ENCODE measurements at regions not wholly inside any gene's neighbourhood (a gene's known extent, or its start where the extent isn't known, plus 50 kb on each side); places are given as distances from the start of the nearest gene placed in this dataset.

DNA sequence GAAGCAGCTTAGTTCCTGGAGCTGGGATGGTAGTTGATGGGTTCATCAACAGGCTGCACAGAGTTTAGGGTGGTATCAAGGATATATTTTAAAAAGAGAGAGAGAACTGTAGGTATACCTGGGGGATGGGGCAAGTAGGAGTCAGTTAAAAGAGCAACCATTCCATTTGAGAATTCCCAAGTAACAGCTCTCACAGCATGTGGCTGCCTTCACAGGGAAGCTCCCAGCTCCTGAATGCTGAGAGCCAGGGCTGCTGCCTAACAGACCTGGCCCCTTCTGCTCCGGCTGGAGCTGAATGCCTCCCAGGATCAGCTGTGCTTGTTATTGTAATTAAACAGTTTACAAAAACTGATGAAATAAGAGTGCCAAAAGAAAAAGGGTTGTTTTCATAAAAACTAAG is 58.8 kb upstream of the GPR26 start:
- H3K27me3 ChIP-seq (ENCODE audit: insufficient read depth, poor library complexity, severe bottlenecking), result no peaks in the 10 kb centered on the region
- H3K4me3 ChIP-seq (replicated peaks; ENCODE audit: insufficient read depth, low read length), result no peak overlapping the region
- TF ChIP-seq SPI1 (IDR thresholded peaks at IDR 0.05; ENCODE audit: borderline replicate concordance, low read depth) (no peak), GABPA (IDR thresholded peaks at IDR 0.05; ENCODE audit: low read depth) (no peak), POLR2AphosphoS5 (IDR thresholded peaks at IDR 0.05; ENCODE audit: low read depth) (no peak)
- TF ChIP-seq, protein P1, sequence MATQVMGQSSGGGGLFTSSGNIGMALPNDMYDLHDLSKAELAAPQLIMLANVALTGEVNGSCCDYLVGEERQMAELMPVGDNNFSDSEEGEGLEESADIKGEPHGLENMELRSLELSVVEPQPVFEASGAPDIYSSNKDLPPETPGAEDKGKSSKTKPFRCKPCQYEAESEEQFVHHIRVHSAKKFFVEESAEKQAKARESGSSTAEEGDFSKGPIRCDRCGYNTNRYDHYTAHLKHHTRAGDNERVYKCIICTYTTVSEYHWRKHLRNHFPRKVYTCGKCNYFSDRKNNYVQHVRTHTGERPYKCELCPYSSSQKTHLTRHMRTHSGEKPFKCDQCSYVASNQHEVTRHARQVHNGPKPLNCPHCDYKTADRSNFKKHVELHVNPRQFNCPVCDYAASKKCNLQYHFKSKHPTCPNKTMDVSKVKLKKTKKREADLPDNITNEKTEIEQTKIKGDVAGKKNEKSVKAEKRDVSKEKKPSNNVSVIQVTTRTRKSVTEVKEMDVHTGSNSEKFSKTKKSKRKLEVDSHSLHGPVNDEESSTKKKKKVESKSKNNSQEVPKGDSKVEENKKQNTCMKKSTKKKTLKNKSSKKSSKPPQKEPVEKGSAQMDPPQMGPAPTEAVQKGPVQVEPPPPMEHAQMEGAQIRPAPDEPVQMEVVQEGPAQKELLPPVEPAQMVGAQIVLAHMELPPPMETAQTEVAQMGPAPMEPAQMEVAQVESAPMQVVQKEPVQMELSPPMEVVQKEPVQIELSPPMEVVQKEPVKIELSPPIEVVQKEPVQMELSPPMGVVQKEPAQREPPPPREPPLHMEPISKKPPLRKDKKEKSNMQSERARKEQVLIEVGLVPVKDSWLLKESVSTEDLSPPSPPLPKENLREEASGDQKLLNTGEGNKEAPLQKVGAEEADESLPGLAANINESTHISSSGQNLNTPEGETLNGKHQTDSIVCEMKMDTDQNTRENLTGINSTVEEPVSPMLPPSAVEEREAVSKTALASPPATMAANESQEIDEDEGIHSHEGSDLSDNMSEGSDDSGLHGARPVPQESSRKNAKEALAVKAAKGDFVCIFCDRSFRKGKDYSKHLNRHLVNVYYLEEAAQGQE (IDR thresholded peaks at IDR 0.05; ENCODE audit: insufficient replicate concordance, low read depth), result no peak
- TF ChIP-seq, protein P2, sequence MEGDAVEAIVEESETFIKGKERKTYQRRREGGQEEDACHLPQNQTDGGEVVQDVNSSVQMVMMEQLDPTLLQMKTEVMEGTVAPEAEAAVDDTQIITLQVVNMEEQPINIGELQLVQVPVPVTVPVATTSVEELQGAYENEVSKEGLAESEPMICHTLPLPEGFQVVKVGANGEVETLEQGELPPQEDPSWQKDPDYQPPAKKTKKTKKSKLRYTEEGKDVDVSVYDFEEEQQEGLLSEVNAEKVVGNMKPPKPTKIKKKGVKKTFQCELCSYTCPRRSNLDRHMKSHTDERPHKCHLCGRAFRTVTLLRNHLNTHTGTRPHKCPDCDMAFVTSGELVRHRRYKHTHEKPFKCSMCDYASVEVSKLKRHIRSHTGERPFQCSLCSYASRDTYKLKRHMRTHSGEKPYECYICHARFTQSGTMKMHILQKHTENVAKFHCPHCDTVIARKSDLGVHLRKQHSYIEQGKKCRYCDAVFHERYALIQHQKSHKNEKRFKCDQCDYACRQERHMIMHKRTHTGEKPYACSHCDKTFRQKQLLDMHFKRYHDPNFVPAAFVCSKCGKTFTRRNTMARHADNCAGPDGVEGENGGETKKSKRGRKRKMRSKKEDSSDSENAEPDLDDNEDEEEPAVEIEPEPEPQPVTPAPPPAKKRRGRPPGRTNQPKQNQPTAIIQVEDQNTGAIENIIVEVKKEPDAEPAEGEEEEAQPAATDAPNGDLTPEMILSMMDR (IDR thresholded peaks at IDR 0.05; ENCODE audit: insufficient read depth, low read length), result no peak
- no peak for DNase-seq (ENCODE audit: low read depth in 1 of 2, low spot score in 1 of 2)
- H3K27ac ChIP-seq (replicated peaks), result no peak overlapping the region

DNA sequence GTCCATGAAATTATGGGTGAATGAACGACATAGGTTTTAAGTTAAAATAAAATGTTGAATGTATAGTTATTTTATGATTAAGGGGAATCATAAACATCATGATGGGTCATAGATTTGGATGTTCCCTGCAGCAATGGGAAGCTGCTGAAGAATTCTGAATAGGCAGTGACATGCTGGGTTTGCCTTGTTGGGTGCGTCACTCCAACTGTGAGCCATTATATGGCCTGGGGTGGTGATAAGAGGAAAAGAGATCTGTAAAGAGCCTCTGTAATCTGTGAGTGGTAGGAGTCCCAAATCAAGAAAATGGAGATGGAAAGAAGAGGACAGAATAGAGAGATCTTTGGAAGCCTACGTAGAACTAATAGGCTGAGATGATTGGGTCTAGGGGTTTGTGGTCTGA is 58.1 kb upstream of the GPR26 start:
- TF ChIP-seq, protein P1 (IDR thresholded peaks at IDR 0.05; ENCODE audit: insufficient replicate concordance, low read depth), result no peak
- TF ChIP-seq POLR2AphosphoS5 (IDR thresholded peaks at IDR 0.05; ENCODE audit: low read depth) (no peak), GABPA (IDR thresholded peaks at IDR 0.05; ENCODE audit: low read depth) (no peak), SPI1 (IDR thresholded peaks at IDR 0.05; ENCODE audit: borderline replicate concordance, low read depth) (no peak)
- TF ChIP-seq, protein P2 (IDR thresholded peaks at IDR 0.05; ENCODE audit: insufficient read depth, low read length), result no peak
- H3K4me3 ChIP-seq (replicated peaks; ENCODE audit: insufficient read depth, low read length), result no peak overlapping the region
- no peaks in the 10 kb centered on the region for H3K27me3 ChIP-seq (ENCODE audit: insufficient read depth, poor library complexity, severe bottlenecking)
- DNase-seq (ENCODE audit: low read depth in 1 of 2, low spot score in 1 of 2), result no peak
- H3K27ac ChIP-seq (replicated peaks), result no peak overlapping the region

DNA sequence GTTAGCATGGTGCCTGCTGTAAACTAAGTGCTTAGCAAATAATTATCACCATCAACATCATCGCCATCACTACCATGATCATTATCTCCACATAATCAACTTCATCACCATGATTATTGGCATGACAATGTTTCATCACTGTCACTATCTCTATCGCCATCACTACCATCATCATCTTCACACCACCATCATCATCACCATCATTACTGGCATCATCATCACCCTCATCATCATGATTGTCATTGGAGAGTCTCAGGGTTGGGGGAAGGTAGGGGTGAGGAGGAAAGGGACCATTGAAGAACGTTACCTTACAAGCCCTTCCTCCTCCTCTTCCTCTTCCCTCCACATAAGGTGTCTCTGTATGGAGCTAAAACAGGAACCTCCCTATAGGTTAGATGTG is 54.9 kb upstream of the GPR26 start:
- TF ChIP-seq SPI1 (IDR thresholded peaks at IDR 0.05; ENCODE audit: borderline replicate concordance, low read depth), result no peak
- TF ChIP-seq GABPA (IDR thresholded peaks at IDR 0.05; ENCODE audit: low read depth), result no peak
- TF ChIP-seq, protein P1 (IDR thresholded peaks at IDR 0.05; ENCODE audit: insufficient replicate concordance, low read depth), result no peak
- Histone ChIP-seq H3K4me3 (replicated peaks; ENCODE audit: insufficient read depth, low read length) (no peak overlapping the region), H3K27me3 (ENCODE audit: insufficient read depth, poor library complexity, severe bottlenecking) (no peaks in the 10 kb centered on the region), H3K27ac (replicated peaks) (no peak overlapping the region)
- no peak for DNase-seq (ENCODE audit: low read depth in 1 of 2, low spot score in 1 of 2)

DNA sequence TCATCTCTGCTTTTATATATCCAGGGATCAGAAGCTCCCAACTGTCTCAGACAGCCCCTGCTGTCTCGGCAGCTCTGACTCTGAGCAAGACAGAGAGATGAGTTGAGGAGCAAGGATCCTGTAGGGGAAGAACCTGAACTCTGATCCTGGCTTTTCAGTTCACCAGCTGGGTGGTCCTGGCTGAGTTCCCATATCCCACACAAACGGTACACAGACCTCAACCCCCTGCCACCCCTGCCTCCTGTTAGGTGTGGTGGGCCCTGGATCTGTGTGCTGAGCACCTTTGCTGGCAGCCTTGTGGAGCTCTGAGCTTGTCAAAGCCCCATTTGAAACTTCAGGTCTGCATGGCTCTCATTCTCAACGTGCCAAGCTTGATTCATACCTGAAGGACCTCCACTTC is 54.3 kb upstream of the GPR26 start:
- Histone ChIP-seq H3K27ac (replicated peaks) (no peak overlapping the region), H3K27me3 (ENCODE audit: insufficient read depth, poor library complexity, severe bottlenecking) (no peaks in the 10 kb centered on the region), H3K4me3 (replicated peaks; ENCODE audit: insufficient read depth, low read length) (no peak overlapping the region)
- TF ChIP-seq POLR2AphosphoS5 (IDR thresholded peaks at IDR 0.05; ENCODE audit: low read depth) (no peak), GABPA (IDR thresholded peaks at IDR 0.05; ENCODE audit: low read depth) (no peak), SPI1 (IDR thresholded peaks at IDR 0.05; ENCODE audit: borderline replicate concordance, low read depth) (no peak)
- TF ChIP-seq, protein P1 (IDR thresholded peaks at IDR 0.05; ENCODE audit: insufficient replicate concordance, low read depth), result no peak
- TF ChIP-seq, protein P2 (IDR thresholded peaks at IDR 0.05; ENCODE audit: insufficient read depth, low read length), result no peak
- no peak for DNase-seq (ENCODE audit: low read depth in 1 of 2, low spot score in 1 of 2)
